C4-2B (cell line): ENCODE measurements at regions not wholly inside any gene's neighbourhood (a gene's known extent, or its start where the extent isn't known, plus 50 kb on each side); places are given as distances from the start of the nearest gene placed in this dataset.

ENCODE experiments used
- CTCF ChIP-seq: fragments of 450-650 bp; conservative IDR thresholded peaks from 2 replicates; pipeline ENCODE4 v1.5.1; 2017; ENCODE audit warnings: mild to moderate bottlenecking
- ZFX ChIP-seq: fragments of 450-650 bp; IDR thresholded peaks from 2 replicates; pipeline ENCODE4 v1.6.1; 2017

GRCh38 chr9:7328453-7328852 lies 471.1 kb downstream of the DMAC1 start:
- TF ChIP-seq CTCF (no peak), ZFX (no peak)
